KG1 (cell line): ENCODE measurements at regions not wholly inside any gene's neighbourhood (a gene's known extent, or its start where the extent isn't known, plus 50 kb on each side); places are given as distances from the start of the nearest gene placed in this dataset.

Source experiments
- DNase-seq: peaks from one replicate; lab custom pipeline; 2025; lab: John Stamatoyannopoulos, UW

DNA sequence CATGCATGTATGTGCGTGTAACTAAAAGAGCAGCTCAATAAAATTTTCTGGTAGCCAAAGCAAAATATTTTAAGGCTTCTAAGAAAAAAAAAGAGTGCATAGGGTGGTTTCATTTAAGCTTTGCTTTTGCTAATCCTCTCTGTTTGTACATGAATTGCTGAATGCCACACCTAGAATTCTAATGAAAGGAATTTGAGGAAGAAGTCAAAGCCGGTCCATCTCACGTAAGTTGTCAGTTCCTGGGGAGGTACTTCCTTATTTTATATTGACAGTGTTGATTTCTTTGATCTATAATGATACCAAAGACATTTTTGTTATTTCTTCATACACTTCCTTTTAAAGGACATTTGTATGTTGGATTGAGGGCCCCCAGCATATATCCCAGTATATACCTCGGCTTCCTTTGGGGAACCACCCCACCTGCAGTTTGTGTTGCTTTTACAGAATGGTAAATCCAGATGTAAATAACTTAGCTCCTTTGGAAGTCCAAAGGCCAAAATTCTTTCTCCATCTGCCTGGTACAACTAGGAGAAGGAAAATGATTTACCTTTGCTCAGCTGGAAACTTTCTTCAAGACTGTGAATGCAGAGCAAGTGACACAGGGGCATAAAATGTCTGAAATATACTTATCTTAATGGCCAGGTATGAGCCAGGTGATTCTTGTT is 420.9 kb upstream of the ATP2B1 start:
- no peak for DNase-seq

- DNase-seq = no peak
Observed at GRCh38 chr12:90128526-90128925, 419.9 kb upstream of the ATP2B1 start.

DNA sequence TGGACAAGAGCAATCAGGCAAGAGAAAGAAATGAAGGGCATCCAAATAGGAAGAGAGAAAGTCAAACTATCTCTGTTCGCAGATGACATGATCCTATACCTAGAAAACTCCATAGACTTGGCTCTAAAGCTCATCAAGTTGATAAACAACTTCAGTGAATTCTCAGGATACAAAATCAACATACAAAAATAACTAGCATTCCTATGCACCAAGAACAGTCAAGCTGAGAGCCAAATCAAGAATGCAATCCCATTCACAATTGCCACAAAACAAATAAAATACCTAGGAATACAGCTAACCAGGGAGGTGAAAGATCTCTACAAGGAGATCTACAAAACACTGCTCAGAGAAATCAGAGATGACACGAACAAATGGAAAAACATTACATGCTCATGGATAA is 417.5 kb upstream of the ATP2B1 start:
- DNase-seq = no peak

GRCh38 chr12:90124914-90125313 is 416.3 kb upstream of the ATP2B1 start:
- no peak for DNase-seq

GRCh38 chr12:90124289-90124688 is 415.7 kb upstream of the ATP2B1 start:
- DNase-seq = no peak

DNA sequence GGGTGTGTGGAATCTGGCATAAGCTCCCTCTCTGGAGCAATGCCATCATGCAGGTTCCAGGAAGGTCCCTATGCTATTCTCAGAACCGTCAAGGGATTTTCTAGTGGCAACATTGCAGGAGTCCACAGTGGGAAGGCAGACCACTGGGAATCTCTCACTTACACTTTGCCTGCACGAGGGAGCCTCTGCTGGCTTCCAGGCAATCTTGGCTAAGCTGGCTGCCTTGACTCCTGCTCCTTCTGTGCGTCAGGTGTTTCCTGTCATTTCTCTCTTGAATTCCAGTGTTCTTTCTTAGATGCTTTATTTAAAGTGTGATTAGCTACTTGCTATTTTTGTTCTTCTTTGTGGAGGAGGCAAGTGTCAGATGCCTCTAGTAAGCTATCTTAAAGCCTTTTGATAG is 414.0 kb upstream of the ATP2B1 start:
- no peak for DNase-seq

GRCh38 chr12:90120627-90121026 is 412.0 kb upstream of the ATP2B1 start:
- DNase-seq = no peak

GRCh38 chr12:90112666-90113065 is 404.0 kb upstream of the ATP2B1 start:
- no peak for DNase-seq

- no peak for DNase-seq
Observed at GRCh38 chr12:90111791-90112580, 403.3 kb upstream of the ATP2B1 start.

GRCh38 chr12:90106568-90106967 is 397.9 kb upstream of the ATP2B1 start:
- DNase-seq = no peak

DNA sequence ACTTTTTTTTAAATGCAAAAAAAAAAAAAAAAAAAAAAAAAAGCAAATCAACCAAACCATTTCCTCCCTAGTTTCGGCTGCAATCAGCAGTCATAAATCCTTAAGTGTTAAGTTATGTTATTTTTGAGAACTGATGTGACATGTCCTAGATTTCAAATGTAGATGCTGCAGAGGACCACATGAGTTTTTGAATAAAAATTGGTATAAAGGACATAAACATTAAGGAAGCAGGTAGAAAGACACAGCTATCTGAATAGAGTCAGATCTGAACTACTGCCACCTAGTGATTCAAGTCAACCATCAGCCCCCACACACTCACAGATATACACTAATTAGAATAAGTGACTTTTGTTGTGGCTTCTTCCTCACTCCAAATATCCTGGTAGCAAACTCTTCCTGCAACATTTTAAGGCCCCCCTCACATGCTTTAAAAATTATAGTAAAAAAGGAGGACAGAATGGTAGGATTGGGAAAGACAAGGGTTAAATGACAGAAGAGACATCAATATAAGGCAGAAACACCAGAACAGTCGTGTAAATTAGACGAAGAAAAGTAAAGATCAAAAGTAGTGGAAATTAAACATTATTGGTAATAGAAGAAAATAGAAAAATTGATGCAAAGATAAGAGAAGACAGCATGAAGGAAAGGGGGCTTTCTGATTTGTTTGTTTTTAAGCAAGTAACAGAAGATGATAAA is 394.5 kb upstream of the ATP2B1 start:
- peak; percentile 8 for DNase-seq

DNA sequence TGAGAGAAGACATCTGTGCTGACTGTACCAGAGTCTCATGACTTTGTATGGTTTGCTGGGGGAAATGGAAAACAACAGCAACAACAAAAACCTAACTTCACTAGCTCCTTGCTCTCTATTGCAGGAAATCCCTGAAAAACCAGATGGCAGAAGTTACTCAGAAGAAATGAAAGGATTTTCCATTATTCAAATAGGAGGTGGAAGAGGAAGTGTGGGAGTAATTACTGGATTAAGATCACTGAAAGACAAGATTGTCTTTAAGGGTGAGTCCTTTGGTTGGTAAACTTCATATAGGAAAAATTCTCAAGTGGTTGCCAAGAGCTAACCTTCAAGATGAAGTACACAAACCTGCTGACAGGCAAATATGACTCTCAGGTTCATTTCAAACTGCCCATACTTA is 391.9 kb upstream of the ATP2B1 start:
- DNase-seq = no peak

DNA sequence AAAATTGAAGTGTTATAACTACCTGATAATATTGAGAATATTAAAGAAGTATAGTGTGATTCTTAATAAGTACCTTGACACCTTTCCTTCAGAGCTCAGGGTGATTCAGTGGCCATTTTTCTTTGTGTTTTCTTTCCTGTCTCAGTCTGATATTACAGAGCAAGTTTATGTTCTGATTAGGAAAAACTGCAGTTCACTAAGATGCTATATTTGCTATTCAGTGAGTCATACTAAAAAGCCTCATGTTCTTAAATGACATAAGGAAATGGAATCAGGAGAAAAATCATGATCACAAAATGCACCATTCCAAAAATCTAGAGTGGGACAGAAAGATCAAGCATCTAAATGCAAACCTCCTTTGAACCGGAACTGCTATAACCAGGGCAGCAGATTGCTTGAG is 390.6 kb upstream of the ATP2B1 start:
- DNase-seq = no peak

DNA sequence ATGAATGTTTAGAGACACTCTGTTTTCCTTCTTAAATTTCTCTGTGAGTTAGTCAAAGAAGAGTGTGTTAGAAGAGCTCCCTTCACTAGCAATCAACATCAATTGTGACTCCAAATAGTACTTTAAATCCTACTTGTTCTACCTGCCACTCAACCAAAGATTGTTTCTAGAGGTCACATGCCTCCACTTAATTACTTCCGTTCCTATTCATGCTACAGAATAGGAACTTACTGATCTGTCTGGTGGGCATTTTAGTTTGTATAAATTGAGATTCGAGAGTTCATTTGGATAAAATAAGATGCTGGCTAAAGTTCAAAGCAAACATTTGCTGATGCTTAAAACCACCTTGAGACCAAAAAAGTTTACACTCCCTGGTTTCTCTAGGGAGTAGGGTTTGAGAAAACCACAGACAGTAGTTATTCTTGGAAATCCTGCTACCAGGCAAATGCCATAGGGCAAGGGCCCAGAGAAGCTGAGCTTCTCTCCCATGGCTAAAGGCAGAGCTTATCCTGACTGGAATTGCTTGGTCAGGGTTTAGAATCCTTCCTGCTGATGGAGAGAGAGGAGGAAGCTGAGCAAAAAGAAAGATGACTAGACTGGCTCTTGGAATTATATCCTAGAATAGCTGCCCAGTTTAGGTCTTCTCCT is 389.6 kb upstream of the ATP2B1 start:
- DNase-seq = no peak

GRCh38 chr12:90091809-90092208 is 383.2 kb upstream of the ATP2B1 start:
- DNase-seq = no peak

DNA sequence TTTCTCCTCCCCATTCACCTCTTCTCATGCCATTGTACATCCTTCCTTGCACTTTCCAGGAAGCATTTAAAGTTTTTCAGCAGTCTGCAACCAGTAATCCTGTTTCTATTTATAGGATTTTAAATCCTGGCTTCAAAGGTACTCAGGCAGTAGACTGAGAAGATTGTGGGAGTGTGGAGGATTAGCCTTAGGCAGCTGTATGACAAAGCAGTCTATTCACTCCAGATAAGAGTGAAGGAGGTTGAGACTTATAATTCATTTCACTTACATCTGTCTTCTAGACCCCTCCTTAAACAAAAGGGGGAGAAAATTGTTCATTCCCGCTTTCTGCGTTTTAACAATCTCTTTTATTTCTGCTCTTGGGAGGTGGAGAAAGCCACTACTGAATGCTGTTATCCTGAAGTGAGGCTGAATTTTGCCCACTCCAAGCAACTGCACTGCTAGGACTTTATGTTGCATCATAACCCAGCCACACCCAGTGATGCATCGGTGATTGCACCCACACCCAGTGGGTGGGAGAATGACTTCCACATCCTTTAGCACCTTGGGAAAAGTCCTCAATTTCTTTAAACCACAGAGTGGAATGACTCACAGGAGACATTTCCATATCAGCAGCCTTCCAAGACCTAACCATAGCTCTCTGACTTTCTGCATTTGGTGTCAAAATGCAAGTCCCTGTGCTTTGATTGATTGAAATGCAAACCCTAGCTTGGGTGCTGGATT is 382.5 kb upstream of the ATP2B1 start:
- DNase-seq = no peak

GRCh38 chr12:90086281-90086680 is 377.6 kb upstream of the ATP2B1 start:
- no peak for DNase-seq

DNA sequence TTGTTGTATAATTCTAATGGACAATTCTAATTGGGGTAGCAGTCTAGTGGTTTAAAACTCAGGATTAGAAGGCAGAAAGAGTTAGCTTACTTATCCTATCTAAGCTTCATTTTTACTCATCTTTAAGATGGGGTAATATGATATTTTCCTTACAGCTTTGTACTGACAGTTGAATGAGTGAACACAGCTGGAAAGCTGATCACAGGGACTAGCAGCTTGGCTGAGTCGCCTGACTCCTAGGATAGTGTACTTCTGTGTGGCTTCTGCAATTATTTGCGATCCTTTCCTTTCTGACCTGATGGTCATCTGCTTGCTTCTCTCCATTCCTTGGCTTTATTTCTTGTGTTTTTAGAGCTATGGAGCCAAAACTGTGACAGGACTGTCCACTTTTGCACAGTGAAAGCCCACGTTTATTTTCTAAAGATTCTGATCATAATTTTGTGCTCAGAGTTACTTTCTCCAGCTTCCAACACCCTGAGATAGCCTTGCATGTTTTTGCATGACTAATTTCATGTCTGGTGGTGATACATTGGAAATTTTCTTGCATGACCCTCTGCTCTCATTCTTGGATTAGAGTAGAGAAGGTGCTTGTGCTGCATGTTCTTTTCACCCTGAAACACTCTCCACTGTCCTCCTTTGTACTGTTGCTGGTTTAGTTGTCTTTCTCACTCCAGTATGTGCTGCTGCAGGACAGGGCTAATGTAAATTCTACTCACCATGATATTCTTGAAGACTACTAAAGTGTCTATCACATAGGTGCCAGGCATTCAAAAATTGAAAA is 377.0 kb upstream of the ATP2B1 start:
- no peak for DNase-seq

GRCh38 chr12:90084018-90084417 is 375.4 kb upstream of the ATP2B1 start:
- no peak for DNase-seq

- no peak for DNase-seq
Observed at GRCh38 chr12:90080616-90081015, 372.0 kb upstream of the ATP2B1 start.

DNA sequence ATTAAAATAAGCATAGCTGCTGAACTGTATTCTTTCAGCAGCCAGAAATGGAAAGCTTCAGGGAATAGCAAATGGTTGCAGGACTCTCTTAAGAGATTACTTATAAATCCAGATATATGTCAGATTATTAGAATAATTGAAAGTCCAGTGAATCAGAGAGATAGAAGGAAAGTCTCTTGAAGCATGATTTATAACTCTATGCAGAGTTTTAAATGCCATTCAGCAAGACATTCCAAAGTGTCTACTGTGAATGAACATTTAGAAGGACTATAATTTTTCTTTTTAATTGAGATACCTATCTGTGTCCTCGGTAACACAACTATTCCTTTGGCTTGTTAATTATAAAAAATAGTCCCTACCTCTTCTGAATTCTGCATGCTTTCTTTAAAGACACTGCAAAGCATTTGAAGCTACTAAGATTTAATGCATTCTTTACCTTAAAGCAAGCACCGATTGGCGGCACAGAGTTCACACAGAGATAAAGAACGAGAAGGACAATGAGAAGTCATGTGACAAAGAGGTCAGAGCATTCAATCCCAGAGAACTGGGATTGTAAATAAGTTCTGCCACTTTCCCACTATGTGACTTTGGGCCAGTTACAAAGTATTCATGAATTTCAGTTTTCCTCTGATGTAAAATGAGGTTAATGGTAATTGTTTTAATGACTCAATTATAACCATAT is 371.0 kb upstream of the ATP2B1 start:
- DNase-seq = no peak
